ENCODE measurements at regions not wholly inside any gene's neighbourhood (a gene's known extent, or its start where the extent isn't known, plus 50 kb on each side); places are given as distances from the start of the nearest gene placed in this dataset.

GRCh38 chr3:177317247-177317646, 120.0 kb upstream of the TBL1XR1 start:
- TF ChIP-seq ZFX (IDR thresholded peaks at IDR 0.05) (no peak), CTCF (conservative IDR thresholded peaks at IDR 0.05) (no peak)
- H3K27ac ChIP-seq: no peak overlapping the region

- no peak overlapping the region for H3K27ac ChIP-seq
- TF ChIP-seq ZFX (IDR thresholded peaks at IDR 0.05) (no peak), CTCF (conservative IDR thresholded peaks at IDR 0.05) (no peak)
Observed at GRCh38 chr3:177318559-177318958, 121.3 kb upstream of the TBL1XR1 start.

GRCh38 chr3:177320765-177321247, 123.5 kb upstream of the TBL1XR1 start:
- no peak for TF ChIP-seq ZFX (IDR thresholded peaks at IDR 0.05)
- TF ChIP-seq CTCF (conservative IDR thresholded peaks at IDR 0.05): no peak
- no peak overlapping the region for H3K27ac ChIP-seq

GRCh38 chr3:177321819-177322218, 124.5 kb upstream of the TBL1XR1 start:
- TF ChIP-seq ZFX (IDR thresholded peaks at IDR 0.05) (no peak), CTCF (conservative IDR thresholded peaks at IDR 0.05) (no peak)
- H3K27ac ChIP-seq: no peak overlapping the region

- no peak for TF ChIP-seq ZFX (IDR thresholded peaks at IDR 0.05)
- no peak for TF ChIP-seq CTCF (conservative IDR thresholded peaks at IDR 0.05)
- H3K27ac ChIP-seq: no peak overlapping the region
Observed at GRCh38 chr3:177322881-177323280, 125.6 kb upstream of the TBL1XR1 start.

- no peak overlapping the region for H3K27ac ChIP-seq
Observed at GRCh38 chr3:177329854-177330253, 132.6 kb upstream of the TBL1XR1 start.

GRCh38 chr3:177330779-177331178, 133.5 kb upstream of the TBL1XR1 start:
- H3K27ac ChIP-seq: no peak overlapping the region
- no peak for TF ChIP-seq CTCF (conservative IDR thresholded peaks at IDR 0.05)
- no peak for TF ChIP-seq ZFX (IDR thresholded peaks at IDR 0.05)

More at GRCh38 chr3:177329854-177330253, 132.6 kb upstream of the TBL1XR1 start:
- TF ChIP-seq CTCF (conservative IDR thresholded peaks at IDR 0.05): no peak
- no peak for TF ChIP-seq ZFX (IDR thresholded peaks at IDR 0.05)

Measured in C4-2B (cell line).